A673 (cell line): ENCODE measurements at regions not wholly inside any gene's neighbourhood (a gene's known extent, or its start where the extent isn't known, plus 50 kb on each side); places are given as distances from the start of the nearest gene placed in this dataset.

Experiments
- BruUV-seq: library from RNA; stranded (reverse); fragments of 400-500 nt; replicated peaks from 2 replicates; lab custom pipeline; 2021; lab: Mats Ljungman, UMichigan
- CTCF ChIA-PET: fragments of 300-600 bp; sonication (Branson Sonifier 250); formaldehyde crosslinking; loops from one replicate; lab custom pipeline; 2022; ENCODE audit warnings: antibody characterized with exemption; lab: Charles Lee
- POLR2A ChIA-PET: fragments of 300-600 bp; sonication (Branson Sonifier 250); formaldehyde crosslinking; loops from one replicate; lab custom pipeline; 2022; ENCODE audit warnings: antibody characterized with exemption; ENCODE audit not compliant: low non-redundant PET; lab: Charles Lee
- DNase-seq: peaks from one replicate; pipeline ENCODE4 v3.0.0-alpha.2; 2015; ENCODE audit warnings: low spot score
- H3K27ac ChIP-seq: fragments of 200-600 bp; sonication (generic); 2 replicates; pipeline ENCODE4 v1.5.1; 2016; ENCODE audit warnings: mixed run types, low read depth, mild to moderate bottlenecking, mixed read lengths, antibody characterized with exemption, low read length; ENCODE audit not compliant: poor library complexity, severe bottlenecking
- H3K27me3 ChIP-seq: fragments of 200-600 bp; sonication (generic); replicated peaks from 2 replicates; pipeline ENCODE4 v1.6.1; 2017; ENCODE audit warnings: mixed run types, low read depth, mild to moderate bottlenecking, mixed read lengths, antibody characterized with exemption, low read length; ENCODE audit not compliant: insufficient read depth, poor library complexity
- H3K36me3 ChIP-seq: fragments of 200-600 bp; sonication (generic); 2 replicates; pipeline ENCODE4 v1.6.1; 2016; ENCODE audit warnings: mixed run types, mild to moderate bottlenecking, mixed read lengths, antibody characterized with exemption, low read length; ENCODE audit not compliant: insufficient read depth, poor library complexity, severe bottlenecking
- H3K4me1 ChIP-seq: fragments of 200-600 bp; sonication (generic); 2 replicates; pipeline ENCODE4 v1.6.1; 2017; ENCODE audit warnings: mixed run types, mild to moderate bottlenecking, mixed read lengths, antibody characterized with exemption, low read length; ENCODE audit not compliant: insufficient read depth, poor library complexity, severe bottlenecking
- H3K4me3 ChIP-seq: fragments of 200-600 bp; sonication (generic); 2 replicates; pipeline ENCODE4 v1.5.1; 2016; ENCODE audit warnings: low read depth, mixed run types, mild to moderate bottlenecking, mixed read lengths, low read length; ENCODE audit not compliant: poor library complexity, severe bottlenecking
- H3K9me3 ChIP-seq: fragments of 200-600 bp; sonication (generic); 2 replicates; pipeline ENCODE4 v1.6.1; 2016; ENCODE audit warnings: mixed run types, low read depth, mild to moderate bottlenecking, mixed read lengths, antibody characterized with exemption, low read length; ENCODE audit not compliant: poor library complexity, severe bottlenecking
- EZH2 ChIP-seq: fragments of 200-600 bp; sonication (generic); IDR thresholded peaks from 2 replicates; pipeline ENCODE4 v1.6.1; 2017; ENCODE audit warnings: borderline replicate concordance, low read depth, mild to moderate bottlenecking, mixed read lengths, antibody characterized with exemption, low read length; ENCODE audit not compliant: poor library complexity, severe bottlenecking
- intact Hi-C: fragments of 100-400 bp; cut with micrococcal nuclease; formaldehyde crosslinking; loops from one replicate; pipeline ENCODE4 v1.10.0; 2022; ENCODE audit not compliant: unreplicated experiment
- TF ChIP-seq, protein P1 (sequence below): fragments of 300-800, 200-600 bp; sonication (generic); conservative IDR thresholded peaks from 2 replicates; pipeline ENCODE4 v1.5.1; 2017; ENCODE audit warnings: low read depth, mild to moderate bottlenecking, antibody characterized with exemption, low read length, moderate library complexity, mixed read lengths

DNA sequence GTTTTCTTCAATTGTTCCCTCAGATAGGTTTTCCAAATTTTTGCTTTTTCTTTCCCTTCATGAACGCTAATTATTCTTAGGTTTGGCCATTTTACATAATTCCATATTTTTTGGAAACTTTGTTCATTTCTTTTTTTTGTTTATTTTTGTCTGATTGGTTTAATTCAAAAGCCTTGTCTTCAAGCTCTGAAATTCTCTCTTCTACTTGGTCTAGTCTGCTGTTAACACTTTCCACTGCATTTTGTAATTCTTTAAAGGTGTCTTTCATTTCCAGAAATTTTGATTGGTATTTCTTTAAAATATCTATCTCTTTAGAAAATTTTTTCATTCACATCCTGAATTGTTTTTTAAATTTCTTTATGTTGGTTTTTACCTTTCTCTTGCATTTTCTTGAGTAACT, 63.9 kb upstream of the VLDLR start:
- Histone ChIP-seq H3K4me3 (no peak overlapping the region), H3K36me3 (no peaks in the 10 kb centered on the region), H3K4me1 (no peaks in the 10 kb centered on the region), H3K27ac (no peak overlapping the region), H3K27me3 (no peaks in the 10 kb centered on the region), H3K9me3 (no peaks in the 10 kb centered on the region)
- intact Hi-C loops = no loop called here
- BruUV-seq = no TSS peak
- POLR2A ChIA-PET = no interaction called here
- TF ChIP-seq EZH2 = no peak
- TF ChIP-seq, protein P1, sequence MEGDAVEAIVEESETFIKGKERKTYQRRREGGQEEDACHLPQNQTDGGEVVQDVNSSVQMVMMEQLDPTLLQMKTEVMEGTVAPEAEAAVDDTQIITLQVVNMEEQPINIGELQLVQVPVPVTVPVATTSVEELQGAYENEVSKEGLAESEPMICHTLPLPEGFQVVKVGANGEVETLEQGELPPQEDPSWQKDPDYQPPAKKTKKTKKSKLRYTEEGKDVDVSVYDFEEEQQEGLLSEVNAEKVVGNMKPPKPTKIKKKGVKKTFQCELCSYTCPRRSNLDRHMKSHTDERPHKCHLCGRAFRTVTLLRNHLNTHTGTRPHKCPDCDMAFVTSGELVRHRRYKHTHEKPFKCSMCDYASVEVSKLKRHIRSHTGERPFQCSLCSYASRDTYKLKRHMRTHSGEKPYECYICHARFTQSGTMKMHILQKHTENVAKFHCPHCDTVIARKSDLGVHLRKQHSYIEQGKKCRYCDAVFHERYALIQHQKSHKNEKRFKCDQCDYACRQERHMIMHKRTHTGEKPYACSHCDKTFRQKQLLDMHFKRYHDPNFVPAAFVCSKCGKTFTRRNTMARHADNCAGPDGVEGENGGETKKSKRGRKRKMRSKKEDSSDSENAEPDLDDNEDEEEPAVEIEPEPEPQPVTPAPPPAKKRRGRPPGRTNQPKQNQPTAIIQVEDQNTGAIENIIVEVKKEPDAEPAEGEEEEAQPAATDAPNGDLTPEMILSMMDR = no peak
- DNase-seq = no peak
- CTCF ChIA-PET = no interaction called here

DNA sequence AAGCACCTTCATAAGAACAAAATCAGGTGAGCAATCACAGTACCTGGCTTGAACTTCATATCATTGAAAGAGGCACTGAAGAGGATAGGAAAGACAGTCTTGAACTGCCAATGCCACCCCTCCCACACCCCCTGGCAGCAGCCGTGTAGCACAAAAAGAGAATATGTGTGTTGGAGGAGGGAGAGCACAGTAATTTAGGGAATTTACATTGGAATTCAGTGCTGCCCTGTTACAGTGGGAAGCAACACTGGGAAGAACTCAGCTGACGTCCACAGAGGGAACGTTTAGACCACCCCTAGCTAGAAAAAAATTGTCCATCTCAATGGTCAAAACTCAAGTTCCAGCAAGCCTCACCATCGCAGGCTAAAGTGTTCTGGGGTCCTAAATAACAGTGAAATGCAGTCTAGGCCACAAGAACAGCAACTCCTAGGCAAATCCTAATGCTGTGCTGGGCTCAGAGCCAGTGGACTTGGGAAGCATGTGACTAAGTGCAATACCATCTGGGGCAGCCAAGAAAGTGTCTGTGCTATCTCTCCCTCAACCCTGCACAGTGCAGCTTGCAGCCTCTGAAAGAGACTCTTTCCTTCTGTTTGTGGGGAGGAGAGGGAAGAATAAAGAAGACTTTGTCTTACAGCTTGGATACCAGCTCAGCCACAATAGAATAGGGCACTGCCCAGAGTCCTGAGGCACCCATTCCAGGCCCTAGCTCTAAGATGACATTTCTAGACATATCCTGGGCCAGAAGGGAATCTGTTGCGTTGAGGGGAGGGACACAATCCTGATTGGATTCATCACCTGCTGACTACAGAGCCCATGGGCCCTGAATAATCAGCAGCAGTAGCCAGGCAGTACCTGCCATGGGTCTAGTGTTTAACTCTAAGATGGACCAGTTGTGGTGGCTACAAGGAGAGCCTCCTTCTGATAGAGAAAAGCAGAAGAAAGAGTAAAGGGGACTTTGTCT, 62.1 kb upstream of the VLDLR start:
- TF ChIP-seq, protein P1 = no peak
- no peak for TF ChIP-seq EZH2
- Histone ChIP-seq H3K9me3 (no peaks in the 10 kb centered on the region), H3K27ac (no peak overlapping the region), H3K4me1 (no peaks in the 10 kb centered on the region), H3K36me3 (no peaks in the 10 kb centered on the region), H3K4me3 (no peak overlapping the region), H3K27me3 (no peaks in the 10 kb centered on the region)
- ChIA-PET CTCF (no interaction called here), POLR2A (no interaction called here)
- DNase-seq = peak; percentile 51
- intact Hi-C loops = no loop called here
- no TSS peak for BruUV-seq

DNA sequence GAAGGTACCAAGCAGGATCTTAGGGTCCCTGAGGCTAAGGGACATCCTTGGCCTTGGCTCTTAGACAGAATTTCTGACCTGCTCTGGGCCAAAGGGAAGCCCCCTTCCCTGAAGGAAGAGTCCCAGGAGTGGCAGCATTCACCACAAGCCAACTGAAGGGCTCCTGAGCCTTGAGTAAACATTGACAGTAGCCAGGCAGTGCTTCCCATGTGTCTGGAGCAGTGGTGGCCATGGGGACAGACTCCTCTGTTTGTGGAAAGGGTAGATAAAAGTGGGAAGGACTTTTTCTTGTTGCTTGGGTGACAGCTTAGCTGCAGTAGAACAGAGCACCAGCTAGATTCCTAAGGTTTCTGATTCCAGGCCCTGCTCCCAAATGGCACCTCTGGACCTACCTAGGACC, 61.4 kb upstream of the VLDLR start:
- no peaks in the 10 kb centered on the region for H3K36me3 ChIP-seq
- H3K4me1 ChIP-seq = no peaks in the 10 kb centered on the region
- no peak overlapping the region for H3K27ac ChIP-seq
- intact Hi-C loops = no loop called here
- H3K4me3 ChIP-seq = no peak overlapping the region
- no TSS peak for BruUV-seq
- DNase-seq = no peak
- POLR2A ChIA-PET = no interaction called here
- H3K27me3 ChIP-seq = no peaks in the 10 kb centered on the region
- CTCF ChIA-PET = no interaction called here
- TF ChIP-seq, protein P1 = no peak
- no peaks in the 10 kb centered on the region for H3K9me3 ChIP-seq
